ENCODE measurements at regions not wholly inside any gene's neighbourhood (a gene's known extent, or its start where the extent isn't known, plus 50 kb on each side); places are given as distances from the start of the nearest gene placed in this dataset.

DNA sequence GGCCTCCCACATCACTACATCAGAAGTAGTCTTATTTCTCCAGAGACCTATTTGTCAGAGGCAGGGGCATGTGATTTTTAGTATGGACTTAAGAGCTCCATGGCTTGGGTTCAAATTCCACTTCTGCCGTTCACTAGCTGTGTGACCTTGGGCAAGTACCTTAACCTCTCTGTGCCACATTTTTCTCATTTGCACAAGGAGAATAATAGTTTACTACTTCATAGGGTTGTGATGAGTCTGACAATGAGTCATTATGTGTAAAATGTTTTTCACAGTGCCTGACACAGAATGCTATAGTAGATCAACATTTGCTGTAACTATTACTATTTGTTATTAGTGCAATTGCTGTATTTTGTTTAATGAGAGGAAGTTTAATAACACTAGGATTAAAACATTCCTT is 200.6 kb downstream of the PRDM2 start:
- no TSS peak for BruUV-seq (replicated peaks)
- Histone ChIP-seq H4K20me1 (ENCODE audit: low read length) (no peaks in the 10 kb centered on the region), H3K79me2 (ENCODE audit: low read length) (no peaks in the 10 kb centered on the region), H3K4me1 (ENCODE audit: insufficient read depth, low read length) (peaks cover 16% of the 10 kb centered on the region), H3K36me3 (ENCODE audit: low read depth, low read length) (no peaks in the 10 kb centered on the region), H3F3A (ENCODE audit: low read length, unreplicated experiment) (no peaks in the 10 kb centered on the region), H3K27ac (ENCODE audit: low read length) (peak overlapping the region; percentile 22; the same call in 1 of the 2 replicates), H3K9me2 (replicated peaks; ENCODE audit: low read length) (no peaks in the 10 kb centered on the region), H3K27me3 (ENCODE audit: low read length) (peaks cover 22% of the 10 kb centered on the region), H2AFZ (ENCODE audit: low read length) (no peak overlapping the region), H3K9me3 (ENCODE audit: low read length) (no peaks in the 10 kb centered on the region), H3K4me2 (ENCODE audit: low read length) (peak overlapping the region; percentile 9; the same call in 1 of the 2 replicates), H3K4me3 (ENCODE audit: low read length) (no peak overlapping the region), H3K9ac (ENCODE audit: low read length) (no peak overlapping the region)
- CTCF ChIA-PET: no interaction called here
- POLR2A ChIA-PET (ENCODE audit: unreplicated experiment): no interaction called here
- ATAC-seq: peak; percentile 66
- intact Hi-C loops (cut with micrococcal nuclease): no loop called here
- TF ChIP-seq, protein P1, sequence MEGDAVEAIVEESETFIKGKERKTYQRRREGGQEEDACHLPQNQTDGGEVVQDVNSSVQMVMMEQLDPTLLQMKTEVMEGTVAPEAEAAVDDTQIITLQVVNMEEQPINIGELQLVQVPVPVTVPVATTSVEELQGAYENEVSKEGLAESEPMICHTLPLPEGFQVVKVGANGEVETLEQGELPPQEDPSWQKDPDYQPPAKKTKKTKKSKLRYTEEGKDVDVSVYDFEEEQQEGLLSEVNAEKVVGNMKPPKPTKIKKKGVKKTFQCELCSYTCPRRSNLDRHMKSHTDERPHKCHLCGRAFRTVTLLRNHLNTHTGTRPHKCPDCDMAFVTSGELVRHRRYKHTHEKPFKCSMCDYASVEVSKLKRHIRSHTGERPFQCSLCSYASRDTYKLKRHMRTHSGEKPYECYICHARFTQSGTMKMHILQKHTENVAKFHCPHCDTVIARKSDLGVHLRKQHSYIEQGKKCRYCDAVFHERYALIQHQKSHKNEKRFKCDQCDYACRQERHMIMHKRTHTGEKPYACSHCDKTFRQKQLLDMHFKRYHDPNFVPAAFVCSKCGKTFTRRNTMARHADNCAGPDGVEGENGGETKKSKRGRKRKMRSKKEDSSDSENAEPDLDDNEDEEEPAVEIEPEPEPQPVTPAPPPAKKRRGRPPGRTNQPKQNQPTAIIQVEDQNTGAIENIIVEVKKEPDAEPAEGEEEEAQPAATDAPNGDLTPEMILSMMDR (conservative IDR thresholded peaks at IDR 0.05; ENCODE audit: low read depth, low read length): no peak
- TF ChIP-seq EZH2 (IDR thresholded peaks at IDR 0.05; ENCODE audit: low read length, unreplicated experiment) (no peak), EZH2phosphoT487 (IDR thresholded peaks at IDR 0.05; ENCODE audit: borderline replicate concordance, low read length) (no peak)
- DNase-seq: peak; percentile 57

- peak; percentile 27 for DNase-seq
- ChIA-PET CTCF (no interaction called here), POLR2A (ENCODE audit: unreplicated experiment) (no interaction called here)
- no peaks in the 10 kb centered on the region for H3K9me3 ChIP-seq (ENCODE audit: low read length)
- H3K27me3 ChIP-seq (ENCODE audit: low read length): peaks cover 25% of the 10 kb centered on the region
- no peaks in the 10 kb centered on the region for H4K20me1 ChIP-seq (ENCODE audit: low read length)
- no peaks in the 10 kb centered on the region for H3K79me2 ChIP-seq (ENCODE audit: low read length)
- H3F3A ChIP-seq (ENCODE audit: low read length, unreplicated experiment): no peaks in the 10 kb centered on the region
- H3K9ac ChIP-seq (ENCODE audit: low read length): no peak overlapping the region
- 0 out of 2 replicates have a peak overlapping the region, but pooled peaks have one; percentile 23 for H2AFZ ChIP-seq (ENCODE audit: low read length)
- no TSS peak for BruUV-seq (replicated peaks)
- TF ChIP-seq EZH2 (IDR thresholded peaks at IDR 0.05; ENCODE audit: low read length, unreplicated experiment) (no peak), EZH2phosphoT487 (IDR thresholded peaks at IDR 0.05; ENCODE audit: borderline replicate concordance, low read length) (no peak)
- TF ChIP-seq, protein P1 (conservative IDR thresholded peaks at IDR 0.05; ENCODE audit: low read depth, low read length): no peak
- H3K36me3 ChIP-seq (ENCODE audit: low read depth, low read length): no peaks in the 10 kb centered on the region
- H3K27ac ChIP-seq (ENCODE audit: low read length): no peak overlapping the region
- H3K9me2 ChIP-seq (replicated peaks; ENCODE audit: low read length): no peaks in the 10 kb centered on the region
- H3K4me2 ChIP-seq (ENCODE audit: low read length): peak overlapping the region; percentile 9; the same call in 1 of the 2 replicates
- no peak overlapping the region for H3K4me3 ChIP-seq (ENCODE audit: low read length)
- no peak for ATAC-seq
- intact Hi-C loops (cut with micrococcal nuclease): no loop called here
- H3K4me1 ChIP-seq (ENCODE audit: insufficient read depth, low read length): peaks cover 16% of the 10 kb centered on the region
These were observed 201.1 kb downstream of the PRDM2 start for GRCh38 chr1:13901039-13901438.

DNA sequence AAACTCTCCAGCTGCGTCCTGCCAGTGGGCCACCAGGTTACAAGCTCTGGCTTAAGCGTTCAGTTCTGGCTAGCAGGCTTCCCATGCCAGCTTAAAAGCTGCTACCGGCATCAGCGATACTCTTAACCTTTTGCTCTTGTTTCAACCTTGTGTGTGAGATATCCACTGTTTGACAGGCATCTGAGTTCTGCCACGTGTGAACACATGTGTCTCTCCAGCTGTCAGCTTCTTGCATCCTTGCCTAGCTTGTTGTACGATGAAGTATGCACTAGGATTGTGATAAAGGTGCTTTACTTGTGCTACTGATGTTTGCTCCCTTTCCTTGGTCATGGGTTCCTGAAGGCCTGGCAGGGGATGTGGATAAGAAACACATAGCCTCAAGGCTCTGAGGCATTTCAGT is 201.6 kb downstream of the PRDM2 start:
- TF ChIP-seq EZH2 (IDR thresholded peaks at IDR 0.05; ENCODE audit: low read length, unreplicated experiment): no peak
- no peak for TF ChIP-seq EZH2phosphoT487 (IDR thresholded peaks at IDR 0.05; ENCODE audit: borderline replicate concordance, low read length)
- TF ChIP-seq, protein P1 (conservative IDR thresholded peaks at IDR 0.05; ENCODE audit: low read depth, low read length): no peak
- DNase-seq: no peak
- H3K79me2 ChIP-seq (ENCODE audit: low read length): no peaks in the 10 kb centered on the region
- intact Hi-C loops (cut with micrococcal nuclease): no loop called here
- H3K4me3 ChIP-seq (ENCODE audit: low read length): no peak overlapping the region
- peaks cover 31% of the 10 kb centered on the region for H3K27me3 ChIP-seq (ENCODE audit: low read length)
- H3K9ac ChIP-seq (ENCODE audit: low read length): no peak overlapping the region
- no TSS peak for BruUV-seq (replicated peaks)
- H3K9me3 ChIP-seq (ENCODE audit: low read length): no peaks in the 10 kb centered on the region
- H3K9me2 ChIP-seq (replicated peaks; ENCODE audit: low read length): no peaks in the 10 kb centered on the region
- H3F3A ChIP-seq (ENCODE audit: low read length, unreplicated experiment): no peaks in the 10 kb centered on the region
- peaks cover 16% of the 10 kb centered on the region for H3K4me1 ChIP-seq (ENCODE audit: insufficient read depth, low read length)
- no peaks in the 10 kb centered on the region for H4K20me1 ChIP-seq (ENCODE audit: low read length)
- ATAC-seq: no peak
- no peak overlapping the region for H2AFZ ChIP-seq (ENCODE audit: low read length)
- no peaks in the 10 kb centered on the region for H3K36me3 ChIP-seq (ENCODE audit: low read depth, low read length)
- no peak overlapping the region for H3K27ac ChIP-seq (ENCODE audit: low read length)
- CTCF ChIA-PET: no interaction called here
- POLR2A ChIA-PET (ENCODE audit: unreplicated experiment): no interaction called here
- H3K4me2 ChIP-seq (ENCODE audit: low read length): 0 out of 2 replicates have a peak overlapping the region, but pooled peaks have one; percentile 9
